K562 (cell line): ENCODE measurements at regions not wholly inside any gene's neighbourhood (a gene's known extent, or its start where the extent isn't known, plus 50 kb on each side); places are given as distances from the start of the nearest gene placed in this dataset.

ENCODE experiments used
- ATAC-seq: fragments of 200-7000 bp; cut with Tn5 transposase; 3 replicates; pipeline ENCODE4 v1.9.1; 2020; ENCODE audit warnings: moderate library complexity
- BruUV-seq: library from RNA; stranded (reverse); fragments of 400-500 nt; replicated peaks from 2 replicates; lab custom pipeline; 2021; lab: Mats Ljungman, UMichigan
- CTCF ChIA-PET: fragments of 300-600 bp; formaldehyde crosslinking; extraction: SDS; loops from one replicate; lab custom pipeline; 2021; ENCODE audit warnings: low intra/inter-chr PET ratio; lab: Yijun Ruan, JAX
- POLR2A ChIA-PET: fragments of 300-600, 350-650 bp; sonication (Branson Sonifier 250); formaldehyde crosslinking; extraction: SDS; loops from one replicate; lab custom pipeline; 2021; ENCODE audit warnings: antibody characterized with exemption, inconsistent platforms; lab: Yijun Ruan, JAX
- DNase-seq, 4 experiments: peaks; one replicate each; pipeline versions ENCODE4 v3.0.0 to v3.0.0-alpha.2; 2011 to 2018; ENCODE audit warnings: low spot score in 3 of 4, mixed read lengths in 3 of 4; ENCODE audit errors: extremely low read depth in 1 of 4
- FAIRE-seq: peaks from 2 replicates; lab custom pipeline; 2011; peaks lifted over from hg19 to GRCh38; lab: Jason Lieb, UNC
- H2AFZ ChIP-seq: 2 replicates; pipeline ENCODE4 v1.6.0; 2011; ENCODE audit warnings: low read depth, low read length, control low read depth, inconsistent platforms
- H3K27ac ChIP-seq: fragments of 200-600 bp; 3 replicates; pipeline ENCODE4 v1.8.0; 2011; ENCODE audit warnings: low read depth, mild to moderate bottlenecking, control low read depth, inconsistent platforms, low read length, moderate library complexity, mixed read lengths; ENCODE audit errors: extremely low read depth
- H3K27me3 ChIP-seq, 2 experiments: fragments of 300-600 bp in 1 of 2; 2 replicates in 1 of 2; 3 replicates in 1 of 2; pipeline versions ENCODE4 v1.6.0 to v1.8.0; 2011; ENCODE audit warnings: inconsistent platforms in 2 of 2, low read length in 2 of 2, mild to moderate bottlenecking in 1 of 2, mixed read lengths in 1 of 2, moderate library complexity in 1 of 2; ENCODE audit not compliant: control insufficient read depth in 2 of 2, insufficient read depth in 2 of 2
- H3K36me3 ChIP-seq: fragments of 300-600 bp; 3 replicates; pipeline ENCODE4 v1.8.0; 2011; ENCODE audit warnings: mild to moderate bottlenecking, low read length, inconsistent platforms; ENCODE audit not compliant: control insufficient read depth, insufficient read depth
- H3K4me1 ChIP-seq, 2 experiments: fragments of 200-600 bp in 1 of 2; replicated peaks in 1 of 2; 2 replicates in 1 of 2; 3 replicates in 1 of 2; pipeline versions ENCODE4 v1.5.1 to v1.8.0; 2011; ENCODE audit warnings: inconsistent platforms in 2 of 2, low read length in 2 of 2, mild to moderate bottlenecking in 1 of 2, mixed read lengths in 1 of 2, moderate library complexity in 1 of 2; ENCODE audit not compliant: control insufficient read depth in 2 of 2, insufficient read depth in 2 of 2
- H3K4me2 ChIP-seq: 2 replicates; pipeline ENCODE4 v1.6.1; 2011; ENCODE audit warnings: low read length, control low read depth, inconsistent platforms, mixed read lengths; ENCODE audit not compliant: insufficient read depth
- H3K4me3 ChIP-seq: fragments of 200-600 bp; sonication (generic), shearing (Covaris generic); 2 replicates; pipeline ENCODE4 v1.5.1; 2016; ENCODE audit warnings: control low read depth, inconsistent platforms
- H3K79me2 ChIP-seq: fragments of 200-600 bp; 3 replicates; pipeline ENCODE4 v1.8.0; 2011; ENCODE audit warnings: low read length, inconsistent platforms; ENCODE audit not compliant: control insufficient read depth, insufficient read depth
- H3K9ac ChIP-seq, 2 experiments: 2 replicates each; pipeline versions ENCODE4 v1.6.0 to v1.6.1; 2011; ENCODE audit warnings: low read depth in 2 of 2, low read length in 2 of 2, control low read depth in 1 of 2, inconsistent platforms in 1 of 2, mild to moderate bottlenecking in 1 of 2, mixed read lengths in 1 of 2; ENCODE audit not compliant: insufficient read depth in 1 of 2
- H3K9me1 ChIP-seq: one replicate; pipeline ENCODE4 v1.6.0; 2011; ENCODE audit warnings: inconsistent platforms, mild to moderate bottlenecking, low read length, moderate library complexity; ENCODE audit not compliant: control insufficient read depth, insufficient read depth
- H3K9me3 ChIP-seq: replicated peaks from 2 replicates; pipeline ENCODE4 v1.5.1; 2011; ENCODE audit warnings: low read depth, low read length, inconsistent platforms; ENCODE audit not compliant: control insufficient read depth, insufficient read depth
- H4K20me1 ChIP-seq: replicated peaks from 2 replicates; pipeline ENCODE4 v1.6.1; 2011; ENCODE audit warnings: low read length, inconsistent platforms, mixed read lengths; ENCODE audit not compliant: control insufficient read depth, insufficient read depth
- CSDE1 ChIP-seq, 2 experiments: fragments of 450-650 bp; IDR thresholded peaks; 2 replicates each; pipeline ENCODE4 v1.6.1; 2016; ENCODE audit warnings: mild to moderate bottlenecking in 1 of 2
- ELF1 ChIP-seq: fragments of 200-800 bp; sonication (Bioruptor generic); IDR thresholded peaks from 2 replicates; pipeline ENCODE4 v1.6.1; 2016; ENCODE audit warnings: missing genetic modification characterization, missing compliant biosample characterization
- HEY1 ChIP-seq: fragments of 250-450 bp; sonication (Bioruptor Pico); IDR thresholded peaks from 2 replicates; pipeline ENCODE4 v1.5.0; 2020; ENCODE audit warnings: mild to moderate bottlenecking, moderate library complexity, borderline replicate concordance
- MEIS2 ChIP-seq: fragments of 450-650 bp; IDR thresholded peaks from 2 replicates; pipeline ENCODE4 v1.6.1; 2014; ENCODE audit warnings: mild to moderate bottlenecking; ENCODE audit not compliant: partially characterized antibody
- NCOA6 ChIP-seq: fragments of 450-650 bp; IDR thresholded peaks from 2 replicates; pipeline ENCODE4 v1.6.1; 2017; ENCODE audit warnings: mild to moderate bottlenecking
- NFIC ChIP-seq: fragments of 450-650 bp; IDR thresholded peaks from 2 replicates; pipeline ENCODE4 v1.6.1; 2017; ENCODE audit warnings: mild to moderate bottlenecking, inconsistent platforms
- POLR2G ChIP-seq: fragments of 200-400 bp; formaldehyde crosslinking; IDR thresholded peaks from 2 replicates; pipeline ENCODE4 v1.6.1; 2017; ENCODE audit warnings: low read depth, mild to moderate bottlenecking, antibody characterized with exemption, low read length, moderate library complexity
- RAD51 ChIP-seq: fragments of 450-650 bp; IDR thresholded peaks from 2 replicates; pipeline ENCODE4 v1.7.1; 2016; ENCODE audit warnings: low read depth, mild to moderate bottlenecking, borderline replicate concordance
- SMARCA5 ChIP-seq: fragments of 450-650 bp; IDR thresholded peaks from 2 replicates; pipeline ENCODE4 v1.6.1; 2016
- ZBTB12 ChIP-seq: fragments of 250-450 bp; sonication (Bioruptor Pico); IDR thresholded peaks from 2 replicates; pipeline ENCODE4 v1.4.0; 2020
- ZNF274 ChIP-seq: IDR thresholded peaks from 2 replicates; pipeline ENCODE4 v1.6.1; 2011; ENCODE audit warnings: low read depth, mild to moderate bottlenecking, low read length, moderate library complexity, borderline replicate concordance
- ZNF655 ChIP-seq: fragments of 250-450 bp; sonication (Bioruptor Pico); IDR thresholded peaks from 2 replicates; pipeline ENCODE4 v1.5.0; 2021
- ZNF668 ChIP-seq: fragments of 250-450 bp; sonication (Bioruptor Pico); IDR thresholded peaks from 2 replicates; pipeline ENCODE4 v1.8.0; 2022; ENCODE audit warnings: mild to moderate bottlenecking, inconsistent platforms
- ZNF764 ChIP-seq: fragments of 250-450 bp; sonication (Bioruptor Pico); IDR thresholded peaks from 2 replicates; pipeline ENCODE4 v1.4.0; 2020; ENCODE audit warnings: low read depth, mild to moderate bottlenecking, moderate library complexity
- in situ Hi-C: fragments of 300-500 bp; cut with MboI; formaldehyde crosslinking; loops from 4 replicates; pipeline ENCODE4 v1.15.0; 2018; ENCODE audit warnings: inconsistent platforms, mixed read lengths
- intact Hi-C: fragments of 100-400 bp; cut with micrococcal nuclease; formaldehyde crosslinking; loops from 2 replicates; pipeline ENCODE4 v1.14.2; 2022
- TF ChIP-seq, protein P1 (sequence below), 2 experiments: fragments of 250-450 bp in 1 of 2; fragments of 450-650 bp in 1 of 2; sonication (Bioruptor Pico) in 1 of 2; IDR thresholded peaks; 2 replicates each; pipeline versions ENCODE4 v1.6.1 to v1.8.0; 2016 to 2021; ENCODE audit warnings: mild to moderate bottlenecking in 2 of 2, moderate library complexity in 2 of 2, missing compliant biosample characterization in 1 of 2, missing genetic modification characterization in 1 of 2
- TF ChIP-seq, protein P2 (sequence below), 2 experiments: IDR thresholded peaks in 1 of 2; conservative IDR thresholded peaks in 1 of 2; 2 replicates each; pipeline ENCODE4 v1.6.1; 2016; ENCODE audit warnings: low read depth in 2 of 2, mild to moderate bottlenecking in 1 of 2, missing compliant biosample characterization in 1 of 2, missing genetic modification characterization in 1 of 2, moderate library complexity in 1 of 2

DNA sequence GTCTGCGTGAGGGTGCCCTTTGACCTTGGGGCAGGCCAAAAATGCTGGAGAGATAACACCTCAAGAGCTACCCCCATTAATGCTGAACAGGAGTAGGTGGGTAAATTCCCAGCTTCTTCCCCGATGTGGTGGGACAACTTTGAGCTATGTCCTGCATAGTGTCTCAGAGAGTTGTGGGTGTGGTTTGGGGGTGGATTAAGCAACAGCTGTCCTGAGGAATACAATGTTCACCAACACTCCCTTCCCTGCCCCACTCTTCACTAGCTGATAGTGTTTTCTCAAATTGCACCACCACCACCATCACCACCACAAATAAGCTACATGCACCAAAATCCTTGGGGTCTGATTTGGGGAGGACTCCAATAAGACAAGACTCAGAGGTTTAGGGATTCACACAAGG is 258.4 kb downstream of the HLX start (continued):
- TF ChIP-seq ZNF764 (CRISPR knock-in tag) (no peak), POLR2G (no peak), NCOA6 (no peak), RAD51 (no peak), HEY1 (CRISPR knock-in tag) (no peak)

- Histone ChIP-seq H3K4me2 (no peak overlapping the region), H3K79me2 (no peaks in the 10 kb centered on the region), H3K9ac (no peak overlapping the region), H3K4me3 (no peak overlapping the region), H3K36me3 (no peaks in the 10 kb centered on the region), H3K4me1 (no peaks in the 10 kb centered on the region), H3K9me1 (no peaks in the 10 kb centered on the region), H3K27me3 (no peaks in the 10 kb centered on the region), H4K20me1 (no peaks in the 10 kb centered on the region), H3K27ac (no peak overlapping the region), H3K9me3 (no peaks in the 10 kb centered on the region), H2AFZ (no peak overlapping the region)
- in situ Hi-C loops (no loop called here), intact Hi-C loops (no loop called here)
- DNase-seq (no peak), ATAC-seq (no peak), FAIRE-seq (no peak)
- no TSS peak for BruUV-seq
- ChIA-PET POLR2A (no interaction called here), CTCF (no interaction called here)
- TF ChIP-seq ELF1 (no peak), SMARCA5 (no peak), ZNF655 (CRISPR knock-in tag) (no peak), ZBTB12 (no peak), CSDE1 (IDR thresholded peaks at IDR 0.05) (no peak), ZNF668 (CRISPR knock-in tag) (no peak), MEIS2 (peak; percentile 54), NFIC (0 out of 2 replicates have a peak, but pooled peaks have one; percentile 25), ZNF274 (no peak)
- TF ChIP-seq, protein P1, sequence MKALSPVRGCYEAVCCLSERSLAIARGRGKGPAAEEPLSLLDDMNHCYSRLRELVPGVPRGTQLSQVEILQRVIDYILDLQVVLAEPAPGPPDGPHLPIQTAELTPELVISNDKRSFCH (CRISPR knock-in tag; IDR thresholded peaks at IDR 0.05) = no peak
- TF ChIP-seq, protein P1 (tag; IDR thresholded peaks at IDR 0.05) = no peak
- TF ChIP-seq, protein P2, sequence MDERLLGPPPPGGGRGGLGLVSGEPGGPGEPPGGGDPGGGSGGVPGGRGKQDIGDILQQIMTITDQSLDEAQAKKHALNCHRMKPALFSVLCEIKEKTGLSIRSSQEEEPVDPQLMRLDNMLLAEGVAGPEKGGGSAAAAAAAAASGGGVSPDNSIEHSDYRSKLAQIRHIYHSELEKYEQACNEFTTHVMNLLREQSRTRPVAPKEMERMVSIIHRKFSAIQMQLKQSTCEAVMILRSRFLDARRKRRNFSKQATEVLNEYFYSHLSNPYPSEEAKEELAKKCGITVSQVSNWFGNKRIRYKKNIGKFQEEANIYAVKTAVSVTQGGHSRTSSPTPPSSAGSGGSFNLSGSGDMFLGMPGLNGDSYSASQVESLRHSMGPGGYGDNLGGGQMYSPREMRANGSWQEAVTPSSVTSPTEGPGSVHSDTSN (CRISPR knock-in tag; IDR thresholded peaks at IDR 0.05; ENCODE audit: low read depth) = no peak
- TF ChIP-seq, protein P2 (tag; conservative IDR thresholded peaks at IDR 0.05; ENCODE audit: low read depth) = peak; percentile 26; the same call in 1 of the 2 replicates
Measured at GRCh38 chr1:221138516-221138915, 259.3 kb downstream of the HLX start.
